ENCODE measurements at regions not wholly inside any gene's neighbourhood (a gene's known extent, or its start where the extent isn't known, plus 50 kb on each side); places are given as distances from the start of the nearest gene placed in this dataset.

DNA sequence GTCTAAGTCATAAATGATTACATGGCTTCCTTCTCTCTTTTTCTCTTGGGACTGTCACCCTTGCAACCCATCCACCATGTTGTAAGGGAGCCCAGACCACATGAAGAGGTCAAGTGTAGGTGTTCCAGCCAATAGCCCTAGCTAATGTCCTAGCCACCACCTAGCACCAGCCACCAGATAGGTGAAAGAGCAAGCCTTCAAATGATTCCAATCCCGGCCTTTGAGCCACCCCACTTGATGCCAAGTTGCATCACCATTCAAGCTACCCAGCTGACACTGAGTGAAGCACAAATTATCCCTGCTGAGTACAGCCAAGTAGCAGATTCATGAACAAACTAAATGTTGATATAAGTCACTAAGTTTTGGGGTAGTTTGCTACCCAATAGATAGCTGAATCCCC, 274.3 kb downstream of the BCOR start:
- Histone ChIP-seq H3K9me3 (ENCODE audit: insufficient read depth, low read length) (peaks cover 4% of the 10 kb centered on the region; the same call in 1 of the 2 replicates), H3K4me1 (ENCODE audit: insufficient read depth, insufficient read length) (peaks cover 19% of the 10 kb centered on the region), H3K27me3 (ENCODE audit: insufficient read depth, insufficient read length) (peaks cover 17% of the 10 kb centered on the region), H3K4me3 (ENCODE audit: insufficient read length, low read depth) (no peak overlapping the region), H3K36me3 (ENCODE audit: insufficient read depth, insufficient read length, low read length) (no peaks in the 10 kb centered on the region), H3K9ac (ENCODE audit: insufficient read length, low read depth) (no peak overlapping the region)
- DNase-seq (ENCODE audit: low read depth, low spot score), result no peak
- TF ChIP-seq YY1 (IDR thresholded peaks at IDR 0.05; ENCODE audit: insufficient read depth, insufficient read length) (no peak), ZNF274 (IDR thresholded peaks at IDR 0.05; ENCODE audit: low read depth, low read length) (no peak), SUZ12 (IDR thresholded peaks at IDR 0.05; ENCODE audit: extremely low read depth, insufficient read depth, insufficient read length) (no peak)

DNA sequence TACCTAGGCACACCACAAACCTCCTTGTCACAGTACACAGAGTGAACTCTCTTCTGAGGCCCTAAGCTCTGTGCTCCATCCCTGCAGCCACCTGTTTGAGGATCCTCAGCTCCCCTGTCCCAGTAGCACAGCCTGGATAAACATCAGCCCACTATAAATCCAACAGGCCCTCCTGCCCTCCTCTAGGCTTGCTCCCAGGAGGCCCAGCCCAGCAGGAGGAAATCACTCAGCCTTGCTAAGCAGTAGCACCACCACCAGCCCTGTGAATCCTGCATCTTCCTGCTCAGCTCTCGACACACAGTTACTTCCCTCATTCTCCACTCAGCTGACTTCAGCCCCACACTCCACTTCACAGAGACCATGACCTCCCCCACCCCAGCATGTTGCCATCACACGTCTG, 273.9 kb downstream of the BCOR start:
- TF ChIP-seq ZNF274 (IDR thresholded peaks at IDR 0.05; ENCODE audit: low read depth, low read length) (no peak), SUZ12 (IDR thresholded peaks at IDR 0.05; ENCODE audit: extremely low read depth, insufficient read depth, insufficient read length) (no peak), YY1 (IDR thresholded peaks at IDR 0.05; ENCODE audit: insufficient read depth, insufficient read length) (no peak)
- DNase-seq (ENCODE audit: low read depth, low spot score), result no peak
- peaks cover 17% of the 10 kb centered on the region for H3K27me3 ChIP-seq (ENCODE audit: insufficient read depth, insufficient read length)
- no peak overlapping the region for H3K4me3 ChIP-seq (ENCODE audit: insufficient read length, low read depth)
- H3K9me3 ChIP-seq (ENCODE audit: insufficient read depth, low read length), result peaks cover 4% of the 10 kb centered on the region; the same call in 1 of the 2 replicates
- H3K4me1 ChIP-seq (ENCODE audit: insufficient read depth, insufficient read length), result peaks cover 16% of the 10 kb centered on the region
- H3K36me3 ChIP-seq (ENCODE audit: insufficient read depth, insufficient read length, low read length), result no peaks in the 10 kb centered on the region
- H3K9ac ChIP-seq (ENCODE audit: insufficient read length, low read depth), result no peak overlapping the region

DNA sequence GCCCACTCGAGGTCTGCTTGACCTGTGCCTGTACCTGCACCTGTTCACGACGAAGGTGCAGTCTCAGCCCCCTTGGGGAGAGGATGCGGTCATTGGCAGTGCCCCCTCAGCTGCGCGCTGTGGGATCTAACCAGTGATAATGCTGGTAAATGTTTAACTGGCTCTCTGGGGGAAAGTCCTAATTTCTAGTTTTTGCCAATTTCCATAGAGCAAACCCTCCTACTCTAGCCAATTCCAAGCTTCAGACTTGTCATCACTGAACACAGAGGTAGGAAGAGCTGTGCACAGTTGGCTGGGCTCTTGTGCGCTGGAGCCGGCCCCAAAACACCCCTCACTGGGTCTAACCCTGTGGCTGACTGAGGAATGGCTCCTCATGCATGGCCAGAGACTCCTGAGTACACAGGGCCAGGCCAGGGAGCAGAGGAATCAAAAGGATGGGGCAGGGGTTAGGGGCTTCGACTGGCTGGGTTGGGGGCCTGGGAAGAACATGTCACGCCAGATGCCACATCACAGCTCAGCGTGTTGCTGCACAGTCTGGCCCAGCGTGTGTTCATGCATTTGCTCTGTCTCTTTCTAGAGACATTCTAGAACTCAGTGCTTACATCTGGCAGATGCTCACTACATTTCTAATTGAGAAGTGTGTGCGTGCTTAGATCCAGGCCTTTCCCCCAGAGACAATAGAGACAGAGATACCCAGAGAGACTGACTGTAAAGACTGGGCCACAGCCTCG, 270.8 kb downstream of the BCOR start:
- no peak overlapping the region for H3K9ac ChIP-seq (ENCODE audit: insufficient read length, low read depth)
- H3K27me3 ChIP-seq (ENCODE audit: insufficient read depth, insufficient read length), result peaks cover 17% of the 10 kb centered on the region
- H3K4me3 ChIP-seq (ENCODE audit: insufficient read length, low read depth), result no peak overlapping the region
- H3K4me1 ChIP-seq (ENCODE audit: insufficient read depth, insufficient read length), result peaks cover 11% of the 10 kb centered on the region
- H3K9me3 ChIP-seq (ENCODE audit: insufficient read depth, low read length), result peaks cover 13% of the 10 kb centered on the region; the same call in 1 of the 2 replicates
- no peak for DNase-seq (ENCODE audit: low read depth, low spot score)
- TF ChIP-seq SUZ12 (IDR thresholded peaks at IDR 0.05; ENCODE audit: extremely low read depth, insufficient read depth, insufficient read length) (no peak), ZNF274 (IDR thresholded peaks at IDR 0.05; ENCODE audit: low read depth, low read length) (no peak), YY1 (IDR thresholded peaks at IDR 0.05; ENCODE audit: insufficient read depth, insufficient read length) (no peak)
- no peaks in the 10 kb centered on the region for H3K36me3 ChIP-seq (ENCODE audit: insufficient read depth, insufficient read length, low read length)

DNA sequence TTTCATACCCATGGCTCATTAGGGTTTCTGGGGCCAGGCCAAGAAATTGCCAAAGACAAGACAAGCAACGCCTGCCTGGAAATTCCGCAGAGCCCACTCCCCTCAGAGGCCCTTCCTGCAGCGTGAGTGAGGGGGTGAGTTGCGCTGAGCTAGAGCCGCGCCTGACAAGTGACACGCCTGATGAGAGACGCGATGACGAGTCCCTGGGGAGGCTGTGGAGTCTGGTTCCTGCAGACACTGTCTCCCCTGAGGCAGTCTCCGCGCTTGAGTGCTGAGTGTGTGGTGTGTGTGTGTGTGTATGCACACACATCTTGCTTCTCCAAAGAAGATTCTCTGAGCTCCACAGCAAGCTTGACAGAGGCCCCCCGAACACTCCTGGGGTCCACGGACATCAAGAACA, 269.8 kb downstream of the BCOR start:
- Histone ChIP-seq H3K4me3 (ENCODE audit: insufficient read length, low read depth) (no peak overlapping the region), H3K9me3 (ENCODE audit: insufficient read depth, low read length) (peaks cover 13% of the 10 kb centered on the region; the same call in 1 of the 2 replicates), H3K9ac (ENCODE audit: insufficient read length, low read depth) (no peak overlapping the region), H3K27me3 (ENCODE audit: insufficient read depth, insufficient read length) (peaks cover 17% of the 10 kb centered on the region), H3K4me1 (ENCODE audit: insufficient read depth, insufficient read length) (peaks cover 11% of the 10 kb centered on the region), H3K36me3 (ENCODE audit: insufficient read depth, insufficient read length, low read length) (no peaks in the 10 kb centered on the region)
- DNase-seq (ENCODE audit: low read depth, low spot score), result no peak
- TF ChIP-seq YY1 (IDR thresholded peaks at IDR 0.05; ENCODE audit: insufficient read depth, insufficient read length), result no peak
- no peak for TF ChIP-seq SUZ12 (IDR thresholded peaks at IDR 0.05; ENCODE audit: extremely low read depth, insufficient read depth, insufficient read length)
- TF ChIP-seq ZNF274 (IDR thresholded peaks at IDR 0.05; ENCODE audit: low read depth, low read length), result no peak

DNA sequence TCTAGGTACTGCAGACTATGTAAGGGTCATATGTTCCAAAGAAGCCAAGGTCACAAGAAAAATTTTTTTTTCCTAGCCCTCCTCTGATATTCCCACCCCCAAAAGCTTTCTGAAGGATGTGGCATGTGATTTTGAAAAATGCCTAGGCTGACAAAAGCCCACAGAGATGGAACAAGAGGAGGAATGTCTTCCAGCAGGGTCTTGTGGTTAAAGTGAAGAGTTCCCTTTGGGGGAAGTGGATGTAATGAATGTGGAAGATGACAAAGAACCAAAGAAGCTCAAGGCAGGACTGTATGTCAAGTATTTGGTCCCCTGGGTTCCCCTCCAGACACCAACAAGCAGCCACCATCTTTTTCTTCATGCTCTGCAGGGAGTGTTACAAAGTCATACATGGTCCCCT, 268.8 kb downstream of the BCOR start:
- no peak for DNase-seq (ENCODE audit: low read depth, low spot score)
- Histone ChIP-seq H3K4me1 (ENCODE audit: insufficient read depth, insufficient read length) (peaks cover 7% of the 10 kb centered on the region), H3K36me3 (ENCODE audit: insufficient read depth, insufficient read length, low read length) (no peaks in the 10 kb centered on the region), H3K4me3 (ENCODE audit: insufficient read length, low read depth) (no peak overlapping the region), H3K27me3 (ENCODE audit: insufficient read depth, insufficient read length) (peaks cover 10% of the 10 kb centered on the region), H3K9me3 (ENCODE audit: insufficient read depth, low read length) (peaks cover 13% of the 10 kb centered on the region; the same call in 1 of the 2 replicates), H3K9ac (ENCODE audit: insufficient read length, low read depth) (no peak overlapping the region)
- TF ChIP-seq ZNF274 (IDR thresholded peaks at IDR 0.05; ENCODE audit: low read depth, low read length) (no peak), SUZ12 (IDR thresholded peaks at IDR 0.05; ENCODE audit: extremely low read depth, insufficient read depth, insufficient read length) (no peak), YY1 (IDR thresholded peaks at IDR 0.05; ENCODE audit: insufficient read depth, insufficient read length) (no peak)

DNA sequence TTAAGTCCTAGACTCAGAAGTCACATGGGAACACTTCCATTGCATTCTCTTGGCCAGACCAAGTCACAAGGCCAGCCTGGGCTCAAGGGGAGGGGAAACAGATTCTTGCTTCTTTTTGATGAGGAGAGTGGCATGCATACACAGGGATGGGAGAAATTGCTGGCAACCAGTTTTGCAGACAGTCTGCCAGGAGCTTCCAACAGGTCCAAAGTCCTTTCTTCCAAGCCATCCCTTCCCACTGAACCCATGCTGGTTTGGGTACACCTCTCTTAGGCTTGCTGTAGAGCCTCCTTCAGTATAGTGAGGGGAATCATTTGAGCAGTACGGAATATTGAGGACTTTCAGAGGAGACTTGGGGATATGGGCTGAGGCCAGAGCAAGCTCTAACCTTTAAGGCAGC, 267.8 kb downstream of the BCOR start:
- TF ChIP-seq SUZ12 (IDR thresholded peaks at IDR 0.05; ENCODE audit: extremely low read depth, insufficient read depth, insufficient read length), result no peak
- no peak for DNase-seq (ENCODE audit: low read depth, low spot score)
- Histone ChIP-seq H3K27me3 (ENCODE audit: insufficient read depth, insufficient read length) (peaks cover 10% of the 10 kb centered on the region), H3K4me3 (ENCODE audit: insufficient read length, low read depth) (no peak overlapping the region), H3K9ac (ENCODE audit: insufficient read length, low read depth) (no peak overlapping the region), H3K36me3 (ENCODE audit: insufficient read depth, insufficient read length, low read length) (no peaks in the 10 kb centered on the region), H3K9me3 (ENCODE audit: insufficient read depth, low read length) (peaks cover 13% of the 10 kb centered on the region; the same call in 1 of the 2 replicates), H3K4me1 (ENCODE audit: insufficient read depth, insufficient read length) (peaks cover 7% of the 10 kb centered on the region)

DNA sequence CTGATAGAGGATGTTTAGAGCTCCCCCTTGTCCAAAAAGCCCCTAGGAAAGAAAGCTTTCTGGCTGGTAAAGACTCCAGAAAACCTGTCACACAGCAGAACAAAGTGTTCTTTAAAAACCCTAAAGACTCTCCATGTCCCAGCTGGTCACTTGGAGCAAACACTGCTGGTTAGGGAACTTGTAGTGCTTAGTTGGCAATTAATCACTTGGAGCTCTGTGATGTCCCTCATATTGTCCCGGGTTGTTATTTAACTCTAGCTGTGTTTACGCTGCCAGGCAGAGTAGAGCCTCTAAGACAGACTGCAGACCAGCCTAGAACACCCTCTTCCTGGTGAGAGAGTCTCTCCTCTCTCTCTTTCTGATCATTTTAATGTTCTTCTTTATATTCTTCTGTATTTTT, 267.3 kb downstream of the BCOR start:
- Histone ChIP-seq H3K27me3 (ENCODE audit: insufficient read depth, insufficient read length) (peaks cover 10% of the 10 kb centered on the region), H3K4me1 (ENCODE audit: insufficient read depth, insufficient read length) (peaks cover 7% of the 10 kb centered on the region), H3K9ac (ENCODE audit: insufficient read length, low read depth) (no peak overlapping the region), H3K9me3 (ENCODE audit: insufficient read depth, low read length) (peaks cover 13% of the 10 kb centered on the region; the same call in 1 of the 2 replicates), H3K4me3 (ENCODE audit: insufficient read length, low read depth) (no peak overlapping the region), H3K36me3 (ENCODE audit: insufficient read depth, insufficient read length, low read length) (no peaks in the 10 kb centered on the region)
- DNase-seq (ENCODE audit: low read depth, low spot score), result no peak
- TF ChIP-seq ZNF274 (IDR thresholded peaks at IDR 0.05; ENCODE audit: low read depth, low read length) (no peak), YY1 (IDR thresholded peaks at IDR 0.05; ENCODE audit: insufficient read depth, insufficient read length) (no peak), SUZ12 (IDR thresholded peaks at IDR 0.05; ENCODE audit: extremely low read depth, insufficient read depth, insufficient read length) (no peak)

Data from NT2/D1 (cell line).